Upper lobe of left lung (tissue), 6 donors: ENCODE measurements at regions not wholly inside any gene's neighbourhood (a gene's known extent, or its start where the extent isn't known, plus 50 kb on each side); places are given as distances from the start of the nearest gene placed in this dataset.

Experiments used
- ATAC-seq, 2 donors: fragments of 200-7000 bp; cut with Tn5 transposase; one replicate each; pipeline ENCODE4 v1.9.1; 2022; ENCODE audit warnings: mild to moderate bottlenecking in 2 of 2, moderate library complexity in 2 of 2; ENCODE audit not compliant: low FRiP score in 2 of 2
- DNase-seq, 2 donors: peaks; one replicate each; pipeline ENCODE4 v3.0.0-alpha.2; 2019 to 2020
- H3K27ac ChIP-seq, 4 donors: fragments of 200-600 bp; sonication (generic); one replicate each; pipeline ENCODE4 v1.5.1; 2016 to 2019
- H3K27me3 ChIP-seq, 4 donors: fragments of 200-600 bp; sonication (generic); one replicate each; pipeline ENCODE4 v1.5.1; 2017 to 2019
- H3K36me3 ChIP-seq, 4 donors: fragments of 200-600 bp; sonication (generic); one replicate each; pipeline ENCODE4 v1.5.1; 2016 to 2019
- H3K4me1 ChIP-seq, 4 donors: fragments of 200-600 bp; sonication (generic); one replicate each; pipeline ENCODE4 v1.5.1; 2018 to 2019
- H3K4me3 ChIP-seq, 4 donors: fragments of 200-600 bp; sonication (generic); one replicate each; pipeline ENCODE4 v1.5.1; 2017 to 2019; ENCODE audit warnings: mild to moderate bottlenecking in 2 of 4, moderate library complexity in 1 of 4
- H3K9me3 ChIP-seq, 4 donors: fragments of 200-600 bp; sonication (generic); one replicate each; pipeline ENCODE4 v1.5.1; 2018 to 2019
- EP300 ChIP-seq, 4 donors: sonication (generic); formaldehyde crosslinking; IDR thresholded peaks; one replicate each; pipeline ENCODE4 v1.5.1; 2017; ENCODE audit warnings: antibody characterized with exemption in 4 of 4, control low read depth in 2 of 4
- POLR2A ChIP-seq, 4 donors: fragments of 450-650 bp; IDR thresholded peaks; one replicate each; pipeline ENCODE4 v1.5.1; 2016 to 2017; ENCODE audit warnings: antibody characterized with exemption in 4 of 4, mild to moderate bottlenecking in 2 of 4
- POLR2AphosphoS5 ChIP-seq, 2 donors: sonication (generic); formaldehyde crosslinking; IDR thresholded peaks; one replicate each; pipeline ENCODE4 v1.5.1; 2017; ENCODE audit warnings: antibody characterized with exemption in 2 of 2
- WGBS, 2 donors: methylation state at CpG; one replicate each; pipeline ENCODE4 v1.1.5; 2017 to 2018; 5-methylcytosine and 5-hydroxymethylcytosine counted together
- TF ChIP-seq, protein P1 (sequence below), 6 experiments: fragments of 450-650 bp in 4 of 6; fragments of 200-600 bp in 2 of 6; sonication (generic) in 2 of 6; IDR thresholded peaks; one replicate each; pipeline ENCODE4 v1.5.1; 2016 to 2019; ENCODE audit warnings: antibody characterized with exemption in 6 of 6
- donor health status: DM: no; HTN: no; CAD: no; lungs with moderate emphysema.
- donor health status: DM: no; HTN: yes; CAD: no; lungs with severe emphysema.

DNA sequence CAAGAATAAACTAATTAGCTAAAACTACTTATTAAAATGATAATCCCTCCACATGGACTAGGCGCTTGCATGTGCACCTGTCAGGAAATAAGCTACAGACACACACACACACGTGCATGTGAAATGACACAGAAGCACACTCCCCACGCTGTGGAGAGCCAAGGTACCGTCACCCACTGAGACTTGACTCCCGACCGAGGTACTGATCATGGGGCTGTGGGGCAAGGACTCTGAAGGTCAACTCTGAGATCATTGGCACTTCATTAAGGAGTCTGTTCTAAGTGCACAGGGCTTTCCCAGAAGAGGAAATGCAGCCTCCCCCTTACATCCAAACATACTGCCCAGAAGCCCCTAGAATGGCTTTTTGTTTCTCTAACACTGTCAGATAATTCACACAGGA is 264.4 kb upstream of the WWC1 start:
- no peak for DNase-seq
- Histone ChIP-seq H3K4me1 (no peaks in the 10 kb centered on the region), H3K27me3 (no peaks in the 10 kb centered on the region), H3K9me3 (no peaks in the 10 kb centered on the region), H3K27ac (no peak overlapping the region), H3K4me3 (no peak overlapping the region), H3K36me3 (no peaks in the 10 kb centered on the region)
- WGBS, 2 donors = 56 to 74% methylated on average over 6 of the region's 6 CpGs
- TF ChIP-seq POLR2A (IDR thresholded peaks at IDR 0.05) = no peak
- TF ChIP-seq, protein P1, sequence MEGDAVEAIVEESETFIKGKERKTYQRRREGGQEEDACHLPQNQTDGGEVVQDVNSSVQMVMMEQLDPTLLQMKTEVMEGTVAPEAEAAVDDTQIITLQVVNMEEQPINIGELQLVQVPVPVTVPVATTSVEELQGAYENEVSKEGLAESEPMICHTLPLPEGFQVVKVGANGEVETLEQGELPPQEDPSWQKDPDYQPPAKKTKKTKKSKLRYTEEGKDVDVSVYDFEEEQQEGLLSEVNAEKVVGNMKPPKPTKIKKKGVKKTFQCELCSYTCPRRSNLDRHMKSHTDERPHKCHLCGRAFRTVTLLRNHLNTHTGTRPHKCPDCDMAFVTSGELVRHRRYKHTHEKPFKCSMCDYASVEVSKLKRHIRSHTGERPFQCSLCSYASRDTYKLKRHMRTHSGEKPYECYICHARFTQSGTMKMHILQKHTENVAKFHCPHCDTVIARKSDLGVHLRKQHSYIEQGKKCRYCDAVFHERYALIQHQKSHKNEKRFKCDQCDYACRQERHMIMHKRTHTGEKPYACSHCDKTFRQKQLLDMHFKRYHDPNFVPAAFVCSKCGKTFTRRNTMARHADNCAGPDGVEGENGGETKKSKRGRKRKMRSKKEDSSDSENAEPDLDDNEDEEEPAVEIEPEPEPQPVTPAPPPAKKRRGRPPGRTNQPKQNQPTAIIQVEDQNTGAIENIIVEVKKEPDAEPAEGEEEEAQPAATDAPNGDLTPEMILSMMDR (IDR thresholded peaks at IDR 0.05) = no peak
- TF ChIP-seq EP300 (IDR thresholded peaks at IDR 0.05) = no peak
- ATAC-seq = no peak

DNA sequence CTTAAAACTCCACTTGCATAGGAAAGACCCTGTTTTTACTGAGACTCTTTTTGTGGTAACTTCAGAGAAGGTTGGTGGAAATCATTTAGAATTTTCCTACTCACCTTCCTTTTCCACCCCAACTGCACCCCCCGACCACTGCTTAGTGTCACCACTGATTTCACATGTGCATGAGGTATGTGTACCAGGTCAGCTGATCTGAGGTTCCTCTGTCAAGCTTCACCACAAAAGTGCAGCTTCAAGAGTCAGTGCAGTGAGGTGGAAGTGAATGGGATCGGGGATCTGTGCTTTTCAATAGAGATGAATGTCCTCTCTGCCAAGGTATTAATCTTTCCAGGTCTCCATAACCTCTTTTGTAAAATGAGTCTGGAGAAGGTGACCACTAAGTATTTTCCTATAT is 260.5 kb upstream of the WWC1 start:
- no peaks in the 10 kb centered on the region for H3K27me3 ChIP-seq
- ATAC-seq = no peak
- DNase-seq = no peak
- no peak for TF ChIP-seq POLR2A (IDR thresholded peaks at IDR 0.05)
- TF ChIP-seq EP300 (IDR thresholded peaks at IDR 0.05) = no peak
- TF ChIP-seq POLR2AphosphoS5 (IDR thresholded peaks at IDR 0.05) = no peak
- TF ChIP-seq, protein P1 (IDR thresholded peaks at IDR 0.05) = no peak
- no peaks in the 10 kb centered on the region for H3K9me3 ChIP-seq
- no peaks in the 10 kb centered on the region for H3K4me1 ChIP-seq
- 62 to 67% methylated on average over 2 of the region's 2 CpGs for WGBS, 2 donors
- no peak overlapping the region for H3K27ac ChIP-seq
- no peaks in the 10 kb centered on the region for H3K36me3 ChIP-seq
- no peak overlapping the region for H3K4me3 ChIP-seq

GRCh38 chr5:168031614-168032013 is 259.8 kb upstream of the WWC1 start:
- no peak for ATAC-seq
- H3K9me3 ChIP-seq = no peaks in the 10 kb centered on the region
- no peak for DNase-seq
- H3K4me3 ChIP-seq = no peak overlapping the region
- no peaks in the 10 kb centered on the region for H3K36me3 ChIP-seq
- WGBS, 2 donors = 72 to 82% methylated on average over 1 of the region's 1 CpG
- H3K27me3 ChIP-seq = no peaks in the 10 kb centered on the region
- no peak overlapping the region for H3K27ac ChIP-seq
- TF ChIP-seq, protein P1 (IDR thresholded peaks at IDR 0.05) = no peak
- TF ChIP-seq POLR2AphosphoS5 (IDR thresholded peaks at IDR 0.05) = no peak
- no peak for TF ChIP-seq POLR2A (IDR thresholded peaks at IDR 0.05)
- TF ChIP-seq EP300 (IDR thresholded peaks at IDR 0.05) = no peak
- H3K4me1 ChIP-seq = no peaks in the 10 kb centered on the region

- no peak for ATAC-seq
Measured at GRCh38 chr5:168039039-168039438, 252.4 kb upstream of the WWC1 start.

More at GRCh38 chr5:168039039-168039438, 252.4 kb upstream of the WWC1 start:
- Histone ChIP-seq H3K4me1 (no peaks in the 10 kb centered on the region), H3K27ac (no peak overlapping the region), H3K9me3 (no peaks in the 10 kb centered on the region), H3K4me3 (no peak overlapping the region), H3K27me3 (no peaks in the 10 kb centered on the region), H3K36me3 (no peaks in the 10 kb centered on the region)
- WGBS, 2 donors = 70 to 77% methylated on average over 13 of the region's 13 CpGs
- TF ChIP-seq POLR2A (IDR thresholded peaks at IDR 0.05) (no peak), EP300 (IDR thresholded peaks at IDR 0.05) (no peak), POLR2AphosphoS5 (IDR thresholded peaks at IDR 0.05) (no peak)
- TF ChIP-seq, protein P1 (IDR thresholded peaks at IDR 0.05) = no peak
- no peak for DNase-seq
